ENCODE measurements at regions not wholly inside any gene's neighbourhood (a gene's known extent, or its start where the extent isn't known, plus 50 kb on each side); places are given as distances from the start of the nearest gene placed in this dataset.

DNA sequence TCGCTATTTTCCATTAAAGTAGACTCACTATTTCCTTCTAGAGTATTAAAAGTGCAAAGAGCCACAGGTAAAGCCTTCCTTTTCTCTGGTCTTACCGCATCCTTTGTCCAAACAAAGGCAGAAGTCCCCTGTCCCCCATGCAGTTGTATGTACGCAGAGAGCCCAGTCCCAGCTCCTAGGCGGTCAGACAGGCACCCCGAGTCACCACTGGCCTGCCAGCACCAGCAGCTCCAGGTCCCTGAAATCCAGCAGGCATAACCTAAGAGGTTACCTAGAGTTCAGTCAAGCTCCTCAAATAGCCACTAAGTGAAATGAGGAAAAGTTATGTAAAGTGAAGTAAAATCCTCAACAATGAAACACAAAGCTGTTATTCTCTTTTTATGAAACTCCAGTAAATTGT lies 60.4 kb upstream of the TWIST2 start:
- DNase-seq (ENCODE audit: low read depth in 3 of 3): no peak

DNA sequence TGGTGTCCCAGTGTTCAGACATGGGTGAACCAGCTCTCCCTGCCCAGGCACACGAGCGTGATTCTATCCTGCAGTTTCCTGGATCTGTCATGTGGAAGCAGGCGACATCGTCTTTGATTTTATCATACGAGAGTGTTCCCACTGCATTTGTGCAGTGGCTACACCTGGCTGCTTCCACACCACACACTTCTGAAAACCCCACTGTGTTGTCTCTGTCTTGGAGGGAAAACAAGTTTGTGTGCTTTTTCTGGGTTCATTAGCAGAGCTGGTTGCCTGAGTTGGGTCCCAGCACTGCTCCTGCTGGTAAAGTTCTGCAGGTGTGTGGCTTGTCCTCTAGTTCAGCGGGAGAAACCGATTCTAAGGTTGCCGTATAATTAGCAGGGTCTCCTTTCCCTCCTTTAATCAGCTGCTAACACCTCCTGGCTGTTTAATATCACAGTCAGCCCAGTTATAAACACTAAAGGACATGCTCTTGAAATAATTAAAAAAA lies 58.5 kb upstream of the TWIST2 start:
- no peak for DNase-seq (ENCODE audit: low read depth in 3 of 3)

DNA sequence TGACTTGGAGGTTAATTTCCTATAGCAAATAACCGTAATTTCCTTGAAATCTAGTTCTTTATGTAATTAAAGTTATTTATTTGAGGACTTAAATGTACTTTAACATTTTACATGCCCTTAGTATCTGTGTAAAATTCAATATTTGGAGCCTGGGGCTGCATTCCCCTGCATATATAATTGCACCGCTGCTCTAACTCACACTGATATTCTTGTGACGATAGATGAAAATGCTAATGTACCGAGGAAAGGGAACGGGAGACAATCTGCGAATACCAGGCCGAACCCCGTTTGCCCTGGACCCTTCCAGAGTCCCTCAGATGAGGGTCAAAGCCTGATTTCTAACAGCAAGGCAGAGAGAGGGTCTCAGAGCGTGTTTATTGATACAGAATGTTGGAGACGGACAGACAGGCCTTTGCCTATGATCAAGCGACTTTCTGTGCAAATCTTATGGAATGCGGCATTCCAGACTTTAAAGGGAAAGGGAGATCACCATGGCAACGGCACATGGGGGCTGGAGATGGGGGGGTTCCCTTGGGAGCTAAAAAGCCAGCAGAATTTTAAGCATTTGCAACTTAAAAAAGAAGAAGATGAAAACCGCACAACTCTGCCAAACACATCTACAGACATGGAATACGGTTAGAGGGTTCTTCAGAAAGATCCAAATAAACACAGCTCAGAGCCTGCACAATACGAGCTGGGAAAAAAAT lies 57.6 kb upstream of the TWIST2 start:
- no peak for DNase-seq (ENCODE audit: low read depth in 3 of 3)

DNA sequence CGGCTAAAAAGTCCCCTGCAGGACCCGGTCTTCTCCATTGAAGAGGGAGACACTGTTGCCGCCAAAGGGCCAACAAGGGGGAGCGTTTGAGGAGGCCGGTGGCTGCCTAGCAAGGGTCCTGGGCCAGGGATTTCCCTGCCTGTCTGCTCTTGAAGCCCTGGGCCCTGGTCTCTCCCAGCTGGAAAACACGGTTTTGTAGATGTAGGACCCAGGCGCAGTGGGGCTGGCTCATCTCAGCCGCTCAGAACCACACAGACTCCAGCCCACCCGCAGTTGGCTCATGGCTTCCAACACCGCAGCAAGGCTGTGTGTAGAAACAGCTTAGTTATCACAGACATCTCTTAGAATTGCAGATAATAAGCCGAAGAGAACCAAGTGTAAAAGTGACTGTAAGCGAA lies 57.1 kb upstream of the TWIST2 start:
- DNase-seq (ENCODE audit: low read depth in 3 of 3): no peak

DNA sequence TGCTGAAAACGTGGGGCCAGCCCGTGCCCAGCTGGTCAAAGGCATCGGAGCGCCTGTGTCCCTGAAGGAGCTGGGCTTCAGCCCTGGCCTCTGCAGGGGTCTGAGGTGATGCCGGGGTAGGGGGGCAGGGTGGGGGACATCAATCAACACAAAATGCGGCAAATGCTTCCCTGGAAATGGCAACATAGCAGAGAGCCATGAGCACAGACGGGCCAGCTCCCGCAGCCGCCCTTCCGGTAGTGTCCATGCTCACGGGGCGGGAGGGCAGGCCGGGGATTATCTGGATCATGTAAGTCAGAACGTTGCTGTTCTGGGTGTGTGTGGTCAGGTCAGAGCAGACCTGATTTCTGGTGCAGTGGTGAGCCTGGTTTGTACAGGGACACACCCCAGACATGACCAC lies 56.5 kb upstream of the TWIST2 start:
- DNase-seq (ENCODE audit: low read depth in 3 of 3): no peak

DNA sequence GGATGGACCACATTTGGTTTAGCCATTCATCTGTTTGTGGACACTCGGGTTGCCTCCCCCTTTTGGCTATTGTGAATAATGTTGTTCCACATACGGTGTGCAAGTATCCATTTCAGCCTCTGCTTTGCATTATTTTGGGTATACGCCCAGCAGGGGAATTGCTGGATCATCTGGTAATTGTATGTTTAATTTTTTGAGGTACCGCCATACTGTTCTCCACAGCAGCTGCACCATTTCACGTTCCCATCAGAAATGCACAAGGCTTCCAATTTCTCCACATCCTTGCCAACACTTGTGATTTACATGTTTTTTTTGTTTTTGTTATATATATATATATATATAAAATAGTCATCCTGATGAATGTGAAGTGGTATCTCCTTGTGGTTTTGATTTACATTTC lies 54.6 kb upstream of the TWIST2 start:
- no peak for DNase-seq (ENCODE audit: low read depth in 3 of 3)

DNA sequence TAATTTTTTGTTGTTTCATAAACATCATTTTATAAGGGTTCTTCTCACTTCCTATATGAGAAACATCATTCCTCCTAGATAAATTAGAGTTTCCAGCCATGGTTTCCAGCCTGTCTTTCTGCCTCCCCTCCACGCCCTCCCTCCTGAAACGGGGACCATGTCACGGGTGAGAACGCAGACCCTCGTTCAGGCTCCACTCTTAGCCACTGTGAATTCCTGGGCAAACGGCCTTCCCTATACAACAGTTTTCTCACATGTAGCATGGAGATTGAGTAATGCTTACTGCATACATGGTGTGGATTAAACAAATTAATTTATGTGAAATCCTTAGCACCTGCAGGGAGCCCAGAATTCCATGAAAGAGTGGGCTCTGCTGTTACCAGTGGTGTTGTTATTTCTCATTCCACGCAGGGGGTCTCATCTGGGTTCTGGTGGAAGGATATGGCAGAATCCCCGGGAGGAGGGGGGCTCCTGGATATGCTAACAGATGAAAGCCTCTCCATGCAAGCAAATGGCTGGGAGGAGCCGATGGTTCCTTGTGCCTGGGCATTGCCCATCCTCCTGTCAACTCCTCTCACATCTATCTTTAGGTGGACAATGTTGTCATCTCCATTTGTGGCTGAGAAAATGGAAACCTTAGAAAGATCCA lies 54.0 kb upstream of the TWIST2 start:
- no peak for DNase-seq (ENCODE audit: low read depth in 3 of 3)

DNA sequence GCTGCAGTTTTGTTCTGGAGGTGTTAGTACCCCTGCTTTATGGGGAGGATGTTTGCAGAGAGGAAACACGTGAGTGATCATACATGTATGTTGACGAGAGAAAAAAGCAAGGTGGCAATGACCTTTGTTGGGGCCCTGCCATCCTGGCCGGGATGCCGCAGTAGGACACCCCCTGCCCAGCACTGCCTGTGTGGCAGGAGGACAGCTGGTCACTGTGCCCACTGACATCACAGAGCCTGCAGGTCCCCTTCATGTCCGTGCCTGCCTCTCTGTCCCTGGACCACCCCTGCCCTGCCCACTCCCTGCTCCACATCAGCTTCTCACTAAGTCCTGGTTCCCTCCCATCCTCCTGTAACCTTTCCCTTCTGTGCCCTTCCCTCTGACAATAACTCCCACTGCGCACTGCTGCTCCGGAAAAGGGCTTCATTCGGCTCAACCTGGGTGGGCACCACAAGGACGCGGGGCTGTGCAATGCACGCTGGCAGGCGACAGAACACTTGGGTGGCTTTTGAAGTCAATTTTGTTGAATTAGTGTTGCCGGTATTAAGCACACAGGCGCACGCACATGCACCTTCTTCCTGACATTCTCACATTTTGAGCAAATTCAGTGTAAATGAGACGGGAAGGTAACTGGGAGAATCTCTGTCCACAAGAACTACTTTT lies 51.5 kb upstream of the TWIST2 start:
- no peak for DNase-seq (ENCODE audit: low read depth in 3 of 3)

DNA sequence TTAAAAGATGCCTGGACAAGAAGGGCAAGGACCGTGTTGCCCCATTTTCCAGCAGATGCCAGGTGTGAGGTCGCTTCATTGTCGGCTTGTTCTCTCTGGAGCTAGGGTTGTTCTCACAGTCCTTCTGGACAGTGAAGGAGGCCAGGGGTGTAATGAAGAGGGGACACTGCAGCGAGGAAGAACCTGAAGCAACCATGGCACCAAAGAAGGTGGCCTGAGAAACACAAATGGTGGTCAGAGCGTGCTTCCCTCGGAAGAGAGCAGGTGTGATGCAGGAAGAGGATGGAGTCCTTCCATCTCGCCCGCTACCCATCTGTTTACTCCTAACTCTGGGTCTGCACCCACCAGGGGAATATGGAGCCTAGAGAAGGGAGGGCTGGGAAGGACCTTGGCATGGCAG lies 50.3 kb upstream of the TWIST2 start:
- DNase-seq (ENCODE audit: low read depth in 3 of 3): no peak
